GM12878 (cell line): ENCODE measurements at regions not wholly inside any gene's neighbourhood (a gene's known extent, or its start where the extent isn't known, plus 50 kb on each side); places are given as distances from the start of the nearest gene placed in this dataset.

Experiments used
- DPF2 ChIP-seq: fragments of 450-650 bp; IDR thresholded peaks from 2 replicates; pipeline ENCODE4 v1.6.1; 2017; ENCODE audit warnings: mild to moderate bottlenecking
- NR2C2 ChIP-seq: IDR thresholded peaks from 2 replicates; pipeline ENCODE4 v1.6.1; 2011; ENCODE audit warnings: borderline replicate concordance, low read depth; ENCODE audit not compliant: control insufficient read depth, insufficient read length
- POLR2AphosphoS5 ChIP-seq: IDR thresholded peaks from 2 replicates; pipeline ENCODE4 v1.6.1; 2011; ENCODE audit warnings: mild to moderate bottlenecking, low read length, inconsistent platforms
- SMC3 ChIP-seq: IDR thresholded peaks from 2 replicates; pipeline ENCODE4 v1.6.1; 2011; ENCODE audit warnings: low read length, improper control_type of control experiment, borderline replicate concordance
- SRF ChIP-seq, 2 experiments: IDR thresholded peaks; 2 replicates each; pipeline ENCODE4 v1.6.1; 2011; ENCODE audit warnings: low read depth in 2 of 2, low read length in 2 of 2, mild to moderate bottlenecking in 1 of 2, moderate library complexity in 1 of 2
- USF2 ChIP-seq: IDR thresholded peaks from 2 replicates; pipeline ENCODE4 v1.6.1; 2011; ENCODE audit warnings: low read depth, low read length, improper control_type of control experiment, borderline replicate concordance
- ZNF384 ChIP-seq: IDR thresholded peaks from 2 replicates; pipeline ENCODE4 v1.6.1; 2012; ENCODE audit warnings: low read depth, mild to moderate bottlenecking, low read length, improper control_type of control experiment, borderline replicate concordance
- TF ChIP-seq, protein P1 (sequence below): fragments of 450-650 bp; IDR thresholded peaks from 2 replicates; pipeline ENCODE4 v1.6.1; 2016; ENCODE audit warnings: mild to moderate bottlenecking, moderate library complexity, borderline replicate concordance
- TF ChIP-seq, protein P2 (sequence below), 3 experiments: IDR thresholded peaks in 2 of 3; conservative IDR thresholded peaks in 1 of 3; 2 replicates each; pipeline ENCODE4 v1.5.1; 2011; ENCODE audit warnings: low read depth in 3 of 3, low read length in 3 of 3, mild to moderate bottlenecking in 3 of 3, control low read depth in 2 of 3, moderate library complexity in 2 of 3, inconsistent platforms in 1 of 3, mixed read lengths in 1 of 3; ENCODE audit not compliant: control insufficient read depth in 2 of 3, insufficient read depth in 1 of 3; ENCODE audit errors: extremely low read depth in 1 of 3

GRCh38 chr20:33910056-33910455 is 83.7 kb upstream of the RALY start:
- TF ChIP-seq DPF2: no peak
- TF ChIP-seq, protein P1, sequence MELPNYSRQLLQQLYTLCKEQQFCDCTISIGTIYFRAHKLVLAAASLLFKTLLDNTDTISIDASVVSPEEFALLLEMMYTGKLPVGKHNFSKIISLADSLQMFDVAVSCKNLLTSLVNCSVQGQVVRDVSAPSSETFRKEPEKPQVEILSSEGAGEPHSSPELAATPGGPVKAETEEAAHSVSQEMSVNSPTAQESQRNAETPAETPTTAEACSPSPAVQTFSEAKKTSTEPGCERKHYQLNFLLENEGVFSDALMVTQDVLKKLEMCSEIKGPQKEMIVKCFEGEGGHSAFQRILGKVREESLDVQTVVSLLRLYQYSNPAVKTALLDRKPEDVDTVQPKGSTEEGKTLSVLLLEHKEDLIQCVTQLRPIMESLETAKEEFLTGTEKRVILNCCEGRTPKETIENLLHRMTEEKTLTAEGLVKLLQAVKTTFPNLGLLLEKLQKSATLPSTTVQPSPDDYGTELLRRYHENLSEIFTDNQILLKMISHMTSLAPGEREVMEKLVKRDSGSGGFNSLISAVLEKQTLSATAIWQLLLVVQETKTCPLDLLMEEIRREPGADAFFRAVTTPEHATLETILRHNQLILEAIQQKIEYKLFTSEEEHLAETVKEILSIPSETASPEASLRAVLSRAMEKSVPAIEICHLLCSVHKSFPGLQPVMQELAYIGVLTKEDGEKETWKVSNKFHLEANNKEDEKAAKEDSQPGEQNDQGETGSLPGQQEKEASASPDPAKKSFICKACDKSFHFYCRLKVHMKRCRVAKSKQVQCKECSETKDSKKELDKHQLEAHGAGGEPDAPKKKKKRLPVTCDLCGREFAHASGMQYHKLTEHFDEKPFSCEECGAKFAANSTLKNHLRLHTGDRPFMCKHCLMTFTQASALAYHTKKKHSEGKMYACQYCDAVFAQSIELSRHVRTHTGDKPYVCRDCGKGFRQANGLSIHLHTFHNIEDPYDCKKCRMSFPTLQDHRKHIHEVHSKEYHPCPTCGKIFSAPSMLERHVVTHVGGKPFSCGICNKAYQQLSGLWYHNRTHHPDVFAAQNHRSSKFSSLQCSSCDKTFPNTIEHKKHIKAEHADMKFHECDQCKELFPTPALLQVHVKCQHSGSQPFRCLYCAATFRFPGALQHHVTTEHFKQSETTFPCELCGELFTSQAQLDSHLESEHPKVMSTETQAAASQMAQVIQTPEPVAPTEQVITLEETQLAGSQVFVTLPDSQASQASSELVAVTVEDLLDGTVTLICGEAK: no peak
- TF ChIP-seq, protein P2, sequence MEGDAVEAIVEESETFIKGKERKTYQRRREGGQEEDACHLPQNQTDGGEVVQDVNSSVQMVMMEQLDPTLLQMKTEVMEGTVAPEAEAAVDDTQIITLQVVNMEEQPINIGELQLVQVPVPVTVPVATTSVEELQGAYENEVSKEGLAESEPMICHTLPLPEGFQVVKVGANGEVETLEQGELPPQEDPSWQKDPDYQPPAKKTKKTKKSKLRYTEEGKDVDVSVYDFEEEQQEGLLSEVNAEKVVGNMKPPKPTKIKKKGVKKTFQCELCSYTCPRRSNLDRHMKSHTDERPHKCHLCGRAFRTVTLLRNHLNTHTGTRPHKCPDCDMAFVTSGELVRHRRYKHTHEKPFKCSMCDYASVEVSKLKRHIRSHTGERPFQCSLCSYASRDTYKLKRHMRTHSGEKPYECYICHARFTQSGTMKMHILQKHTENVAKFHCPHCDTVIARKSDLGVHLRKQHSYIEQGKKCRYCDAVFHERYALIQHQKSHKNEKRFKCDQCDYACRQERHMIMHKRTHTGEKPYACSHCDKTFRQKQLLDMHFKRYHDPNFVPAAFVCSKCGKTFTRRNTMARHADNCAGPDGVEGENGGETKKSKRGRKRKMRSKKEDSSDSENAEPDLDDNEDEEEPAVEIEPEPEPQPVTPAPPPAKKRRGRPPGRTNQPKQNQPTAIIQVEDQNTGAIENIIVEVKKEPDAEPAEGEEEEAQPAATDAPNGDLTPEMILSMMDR (IDR thresholded peaks at IDR 0.05 in 2 of 3, conservative IDR thresholded peaks at IDR 0.05 in 1 of 3; ENCODE audit: control insufficient read depth in 2 of 3, extremely low read depth in 1 of 3, insufficient read depth in 1 of 3, low read depth in 3 of 3, low read length in 3 of 3): no peak
- no peak for TF ChIP-seq USF2
- no peak for TF ChIP-seq ZNF384
- TF ChIP-seq POLR2AphosphoS5: no peak
- TF ChIP-seq SMC3: no peak
- TF ChIP-seq NR2C2: no peak
- no peak for TF ChIP-seq SRF (IDR thresholded peaks at IDR 0.05; ENCODE audit: low read depth in 2 of 2, low read length in 2 of 2)
